ENCODE measurements at regions not wholly inside any gene's neighbourhood (a gene's known extent, or its start where the extent isn't known, plus 50 kb on each side); places are given as distances from the start of the nearest gene placed in this dataset.

DNA sequence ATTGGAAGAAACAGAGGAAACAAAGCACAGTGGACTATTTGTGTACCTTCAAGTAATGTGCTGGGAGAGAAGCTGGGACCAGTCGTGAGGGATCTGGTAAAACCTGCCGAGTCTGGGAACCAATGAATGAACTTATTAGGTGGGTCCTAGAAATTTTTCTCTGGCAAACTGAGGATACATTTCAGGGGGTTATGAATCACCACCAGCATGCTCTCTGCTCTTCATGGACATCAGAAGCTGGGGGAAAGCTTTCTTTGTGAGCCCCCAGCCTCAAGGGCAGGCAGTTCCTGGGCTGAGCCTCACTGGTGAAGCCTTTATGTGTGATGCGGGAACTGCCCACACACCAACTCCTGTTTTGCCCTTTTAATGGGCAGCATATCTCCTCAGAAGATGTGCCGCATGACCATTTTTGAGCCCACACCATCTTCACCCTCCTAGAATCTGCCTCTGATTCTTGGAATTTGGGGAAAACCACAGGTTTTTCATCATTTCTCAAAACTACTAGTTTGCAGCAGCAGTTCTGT is 95.4 kb upstream of the ENPP6 start:
- Histone ChIP-seq H3T11ph (ENCODE audit: low read length) (no peak overlapping the region), H3K9me3 (ENCODE audit: control insufficient read depth, low read depth, low read length) (no peaks in the 10 kb centered on the region), H2BK12ac (ENCODE audit: insufficient read length, low read depth, low read length) (no peak overlapping the region), H3K23ac (ENCODE audit: insufficient read length, low read depth, low read length) (no peak overlapping the region), H3K56ac (ENCODE audit: insufficient read length, low read depth, low read length) (no peak overlapping the region), H3K23me2 (ENCODE audit: insufficient read length, low read depth, low read length, poor library complexity, severe bottlenecking) (no peaks in the 10 kb centered on the region), H4K8ac (replicated peaks; ENCODE audit: insufficient read length, low read depth, low read length) (no peak overlapping the region), H3K18ac (ENCODE audit: insufficient read length, low read depth, low read length) (no peak overlapping the region), H3K4me2 (ENCODE audit: insufficient read depth, insufficient read length, low read length) (no peak overlapping the region), H2BK15ac (ENCODE audit: low read depth, low read length) (no peak overlapping the region), H3K14ac (ENCODE audit: insufficient read depth, low read length) (no peak overlapping the region), H2AK5ac (ENCODE audit: insufficient read length, low read length) (no peak overlapping the region), H4K20me1 (ENCODE audit: control insufficient read depth, insufficient read depth, insufficient read length) (no peaks in the 10 kb centered on the region), H3K9ac (ENCODE audit: extremely low read depth, insufficient read length, low read length) (no peak overlapping the region), H4K91ac (ENCODE audit: insufficient read length, low read depth, low read length) (no peak overlapping the region), H3K27ac (ENCODE audit: insufficient read length, low read depth, low read length) (no peak overlapping the region), H2BK120ac (ENCODE audit: low read depth, low read length, poor library complexity, severe bottlenecking) (no peak overlapping the region), H3K27me3 (ENCODE audit: insufficient read depth, low read length) (no peaks in the 10 kb centered on the region), H2BK5ac (ENCODE audit: insufficient read length, low read length) (no peak overlapping the region), H2AFZ (ENCODE audit: low read length) (no peak overlapping the region), H3K4me1 (ENCODE audit: insufficient read depth, low read length) (peaks cover 5% of the 10 kb centered on the region; the same call in 1 of the 2 replicates), H3K79me2 (ENCODE audit: insufficient read depth, low read length) (no peaks in the 10 kb centered on the region), H3K4ac (ENCODE audit: low read depth, low read length) (no peak overlapping the region), H4K5ac (ENCODE audit: insufficient read length, low read depth, low read length) (no peak overlapping the region), H3K79me1 (ENCODE audit: insufficient read depth, low read depth, low read length, poor library complexity, severe bottlenecking) (no peaks in the 10 kb centered on the region), H2BK20ac (ENCODE audit: low read depth, low read length, poor library complexity, severe bottlenecking) (no peak overlapping the region)
- Mint-ChIP-seq H3K4me3 (no peak overlapping the region), H3K36me3 (ENCODE audit: insufficient read depth in 1 of 3, low read depth in 3 of 3) (peaks cover 0 to 4% (median 0%) of the 10 kb centered on the region in 3 experiments; a peak in 1 of 7 replicates), H3K27me3 (ENCODE audit: low read depth) (no peaks in the 10 kb centered on the region), H3K4me1 (peaks cover 25 to 29% of the 10 kb centered on the region in 2 experiments), H3K9me3 (no peaks in the 10 kb centered on the region), H3K27ac (no peak overlapping the region; a peak in 1 of 7 replicates)
- no CpG with 5 or more reads among the region's 4 CpGs for WGBS (ENCODE audit: extremely low coverage, insufficient read length, low lambda C conversion rate)
- peak; percentile 6 for DNase-seq
- TF ChIP-seq, protein P1, sequence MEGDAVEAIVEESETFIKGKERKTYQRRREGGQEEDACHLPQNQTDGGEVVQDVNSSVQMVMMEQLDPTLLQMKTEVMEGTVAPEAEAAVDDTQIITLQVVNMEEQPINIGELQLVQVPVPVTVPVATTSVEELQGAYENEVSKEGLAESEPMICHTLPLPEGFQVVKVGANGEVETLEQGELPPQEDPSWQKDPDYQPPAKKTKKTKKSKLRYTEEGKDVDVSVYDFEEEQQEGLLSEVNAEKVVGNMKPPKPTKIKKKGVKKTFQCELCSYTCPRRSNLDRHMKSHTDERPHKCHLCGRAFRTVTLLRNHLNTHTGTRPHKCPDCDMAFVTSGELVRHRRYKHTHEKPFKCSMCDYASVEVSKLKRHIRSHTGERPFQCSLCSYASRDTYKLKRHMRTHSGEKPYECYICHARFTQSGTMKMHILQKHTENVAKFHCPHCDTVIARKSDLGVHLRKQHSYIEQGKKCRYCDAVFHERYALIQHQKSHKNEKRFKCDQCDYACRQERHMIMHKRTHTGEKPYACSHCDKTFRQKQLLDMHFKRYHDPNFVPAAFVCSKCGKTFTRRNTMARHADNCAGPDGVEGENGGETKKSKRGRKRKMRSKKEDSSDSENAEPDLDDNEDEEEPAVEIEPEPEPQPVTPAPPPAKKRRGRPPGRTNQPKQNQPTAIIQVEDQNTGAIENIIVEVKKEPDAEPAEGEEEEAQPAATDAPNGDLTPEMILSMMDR (conservative IDR thresholded peaks at IDR 0.05), result no peak
